ENCODE measurements at regions not wholly inside any gene's neighbourhood (a gene's known extent, or its start where the extent isn't known, plus 50 kb on each side); places are given as distances from the start of the nearest gene placed in this dataset.

- H3K4me1 ChIP-seq (ENCODE audit: control insufficient read depth, insufficient read depth, low read length): no peaks in the 10 kb centered on the region; the same call in 1 of the 2 replicates
- POLR2A ChIA-PET: no interaction called here
- TF ChIP-seq OSR2 (tag by site-specific recombination; IDR thresholded peaks at IDR 0.05): no peak
- TF ChIP-seq ZNF548 (tag by site-specific recombination; IDR thresholded peaks at IDR 0.05): no peak
- TF ChIP-seq PRDM10 (tag by site-specific recombination; IDR thresholded peaks at IDR 0.05): no peak
- TF ChIP-seq ZNF350 (tag by site-specific recombination; IDR thresholded peaks at IDR 0.05): no peak
- TF ChIP-seq ZNF112 (tag by site-specific recombination; IDR thresholded peaks at IDR 0.05): no peak
- no peak for TF ChIP-seq ZXDB (tag by site-specific recombination; IDR thresholded peaks at IDR 0.05)
- no peak for TF ChIP-seq ZNF530 (tag by site-specific recombination; IDR thresholded peaks at IDR 0.05; ENCODE audit: low read depth)
- no peak for TF ChIP-seq REPIN1 (tag by site-specific recombination; IDR thresholded peaks at IDR 0.05; ENCODE audit: low read depth)
- no peak for TF ChIP-seq YY2 (tag by site-specific recombination; IDR thresholded peaks at IDR 0.05)
- no peak for TF ChIP-seq ZNF391 (tag by site-specific recombination; IDR thresholded peaks at IDR 0.05; ENCODE audit: borderline replicate concordance, low read depth)
- no peak for TF ChIP-seq MZF1 (tag by site-specific recombination; IDR thresholded peaks at IDR 0.05; ENCODE audit: borderline replicate concordance)
- no peak for TF ChIP-seq ZNF610 (tag by site-specific recombination; IDR thresholded peaks at IDR 0.05; ENCODE audit: borderline replicate concordance)
- no peak for TF ChIP-seq ZBTB44 (tag by site-specific recombination; IDR thresholded peaks at IDR 0.05)
- no peak for TF ChIP-seq ZNF600 (tag by site-specific recombination; IDR thresholded peaks at IDR 0.05)
- CTCF ChIA-PET: interaction anchor here (0.5 to 1.3 kb wide), 4 partner anchors 10 to 210 kb away, joined by 3 to 4 read pairs (median 3); no protein-coding TSS in a partner anchor
- H3K9me3 ChIP-seq (ENCODE audit: control insufficient read depth, insufficient read depth, low read depth, low read length): no peaks in the 10 kb centered on the region
- H3K27ac ChIP-seq (ENCODE audit: extremely low read depth, low read depth, low read length): no peak overlapping the region
- no peaks in the 10 kb centered on the region for H3K36me3 ChIP-seq (ENCODE audit: control insufficient read depth in 2 of 2, insufficient read depth in 1 of 2, low read length in 2 of 2)
- no peak overlapping the region for H3K4me3 ChIP-seq (ENCODE audit: low read depth, low read length)
Observed at GRCh38 chr1:64388336-64388735, 81.6 kb upstream of the CACHD1 start.

DNA sequence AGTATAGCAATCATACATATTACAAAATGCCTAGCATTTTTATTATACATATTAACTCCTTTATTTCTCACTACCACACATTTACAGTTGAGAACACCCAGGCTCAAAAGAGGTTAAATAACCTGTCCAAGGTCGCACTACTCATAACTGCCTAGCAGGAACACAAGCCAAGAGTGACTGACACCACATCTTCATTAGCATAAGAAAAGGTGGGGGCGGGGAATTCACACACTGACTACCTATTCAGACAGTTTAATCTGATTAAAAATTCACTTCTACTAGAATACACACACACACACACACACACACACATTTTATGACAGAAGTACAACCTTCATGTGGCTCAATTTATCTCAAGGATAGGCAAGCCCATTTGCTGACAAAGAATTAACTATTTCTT is 77.8 kb upstream of the CACHD1 start:
- POLR2A ChIA-PET: no interaction called here
- no peak overlapping the region for H3K27ac ChIP-seq (ENCODE audit: extremely low read depth, low read depth, low read length)
- H3K4me3 ChIP-seq (ENCODE audit: low read depth, low read length): no peak overlapping the region
- H3K9me3 ChIP-seq (ENCODE audit: control insufficient read depth, insufficient read depth, low read depth, low read length): no peaks in the 10 kb centered on the region
- CTCF ChIA-PET: interaction anchor here (0.5 kb wide), 1 partner anchor 11 kb away, joined by 3 read pairs; no protein-coding TSS in a partner anchor
- TF ChIP-seq OSR2 (tag by site-specific recombination; IDR thresholded peaks at IDR 0.05) (no peak), ZNF677 (tag by site-specific recombination; IDR thresholded peaks at IDR 0.05) (no peak), ZNF670 (tag by site-specific recombination; IDR thresholded peaks at IDR 0.05; ENCODE audit: low read depth) (no peak), ZNF16 (tag by site-specific recombination; IDR thresholded peaks at IDR 0.05; ENCODE audit: low read depth) (no peak), ZNF184 (tag by site-specific recombination; IDR thresholded peaks at IDR 0.05) (no peak), ZNF221 (tag by site-specific recombination; IDR thresholded peaks at IDR 0.05; ENCODE audit: borderline replicate concordance) (no peak), ZNF133 (tag by site-specific recombination; IDR thresholded peaks at IDR 0.05) (no peak), ZBTB1 (tag by site-specific recombination; IDR thresholded peaks at IDR 0.05) (no peak)
- H3K36me3 ChIP-seq (ENCODE audit: control insufficient read depth in 2 of 2, insufficient read depth in 1 of 2, low read length in 2 of 2): no peaks in the 10 kb centered on the region
- H3K4me1 ChIP-seq (ENCODE audit: control insufficient read depth, insufficient read depth, low read length): no peaks in the 10 kb centered on the region; the same call in 1 of the 2 replicates

All from HEK293 (cell line).